ENCODE measurements at regions not wholly inside any gene's neighbourhood (a gene's known extent, or its start where the extent isn't known, plus 50 kb on each side); places are given as distances from the start of the nearest gene placed in this dataset.
A peak's percentile ranks its signal among the peaks of the same experiment; 100 is the strongest.

DNA sequence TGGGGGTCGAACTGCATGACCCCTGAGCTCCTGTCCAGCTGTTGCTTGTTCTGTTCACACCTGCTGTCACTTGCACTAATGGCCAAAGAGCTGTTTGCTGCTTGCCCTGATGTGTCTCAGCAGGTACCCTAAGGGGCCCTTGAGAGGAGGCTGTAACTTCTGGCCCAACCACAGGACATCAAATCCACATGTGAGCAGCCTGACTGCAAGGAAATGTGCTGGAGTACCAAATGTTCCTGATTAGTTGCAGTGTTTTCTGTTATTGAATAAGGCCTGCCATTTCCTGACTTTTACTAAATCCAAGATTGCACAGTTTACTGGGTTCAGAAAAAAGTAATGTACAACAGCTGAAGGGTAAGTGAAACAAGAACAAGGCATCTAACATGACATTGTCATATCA is 91.7 kb upstream of the IL6 start:
- Histone ChIP-seq H3K56ac (ENCODE audit: low read length) (no peak overlapping the region), H3K4me2 (ENCODE audit: low read length) (no peak overlapping the region), H2BK5ac (ENCODE audit: low read length) (no peak overlapping the region), H3K18ac (ENCODE audit: low read length) (no peak overlapping the region), H4K5ac (ENCODE audit: low read length) (no peak overlapping the region), H3K79me2 (ENCODE audit: control insufficient read depth, insufficient read depth, low read length) (no peaks in the 10 kb centered on the region), H4K8ac (ENCODE audit: low read depth, low read length) (no peak overlapping the region), H3K27ac (ENCODE audit: low read depth, low read length) (no peak overlapping the region), H3K4ac (ENCODE audit: low read depth, low read length) (no peak overlapping the region), H3K27me3 (ENCODE audit: insufficient read depth, low read length, poor library complexity) (no peaks in the 10 kb centered on the region), H3K9ac (ENCODE audit: low read length) (no peak overlapping the region), H3K23ac (ENCODE audit: low read length) (no peak overlapping the region), H3K4me3 (ENCODE audit: low read length) (no peak overlapping the region), H3K36me3 (ENCODE audit: control insufficient read depth, insufficient read depth, low read length) (no peaks in the 10 kb centered on the region), H2AK5ac (ENCODE audit: low read length) (no peak overlapping the region), H2BK120ac (ENCODE audit: low read depth, low read length) (no peak overlapping the region), H3K79me1 (ENCODE audit: low read length) (no peaks in the 10 kb centered on the region), H2BK15ac (replicated peaks; ENCODE audit: low read depth) (no peak overlapping the region), H3K4me1 (ENCODE audit: control insufficient read depth, low read depth, low read length) (no peaks in the 10 kb centered on the region)
- WGBS (ENCODE audit: extremely low coverage, insufficient coverage, low lambda C conversion rate), result no CpG with 5 or more reads among the region's 1 CpG
- no peak for DNase-seq

DNA sequence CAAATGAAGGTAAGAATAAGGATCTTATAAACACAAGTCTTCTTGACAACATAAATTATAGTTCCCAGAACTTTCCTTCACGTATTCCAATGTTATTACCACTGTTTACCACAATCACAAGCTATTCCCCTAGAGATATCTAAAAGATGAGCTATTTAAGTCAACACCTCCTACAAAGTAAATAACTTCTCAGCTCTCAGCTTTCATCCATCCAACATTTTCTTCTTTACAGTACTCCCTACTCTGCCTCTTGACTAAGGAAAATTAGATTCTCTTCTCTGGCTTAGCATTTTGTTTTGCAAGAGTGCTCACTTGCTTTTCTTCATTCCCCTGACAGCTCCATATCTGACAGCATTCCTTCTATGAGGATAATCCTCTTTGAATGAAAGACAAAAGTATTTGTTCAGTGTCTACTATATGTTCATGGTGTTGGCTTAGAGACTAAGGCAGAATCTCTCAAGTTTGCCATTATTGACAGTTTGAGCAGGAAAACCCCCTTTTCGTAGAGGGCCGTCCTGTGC is 93.0 kb upstream of the IL6 start:
- H2BK5ac ChIP-seq (ENCODE audit: low read length), result no peak overlapping the region
- no peak overlapping the region for H3K4me2 ChIP-seq (ENCODE audit: low read length)
- H3K79me1 ChIP-seq (ENCODE audit: low read length), result no peaks in the 10 kb centered on the region
- H3K4ac ChIP-seq (ENCODE audit: low read depth, low read length), result no peak overlapping the region
- H3K4me3 ChIP-seq (ENCODE audit: low read length), result no peak overlapping the region
- H3K4me1 ChIP-seq (ENCODE audit: control insufficient read depth, low read depth, low read length), result peaks cover 4% of the 10 kb centered on the region
- no peak overlapping the region for H2BK120ac ChIP-seq (ENCODE audit: low read depth, low read length)
- DNase-seq, result no peak
- no peak overlapping the region for H2AK5ac ChIP-seq (ENCODE audit: low read length)
- H3K36me3 ChIP-seq (ENCODE audit: control insufficient read depth, insufficient read depth, low read length), result no peaks in the 10 kb centered on the region
- H3K18ac ChIP-seq (ENCODE audit: low read length), result no peak overlapping the region
- no peaks in the 10 kb centered on the region for H3K27me3 ChIP-seq (ENCODE audit: insufficient read depth, low read length, poor library complexity)
- H3K79me2 ChIP-seq (ENCODE audit: control insufficient read depth, insufficient read depth, low read length), result no peaks in the 10 kb centered on the region
- no peak overlapping the region for H2BK15ac ChIP-seq (replicated peaks; ENCODE audit: low read depth)
- H4K5ac ChIP-seq (ENCODE audit: low read length), result no peak overlapping the region
- no peak overlapping the region for H3K9ac ChIP-seq (ENCODE audit: low read length)
- H4K8ac ChIP-seq (ENCODE audit: low read depth, low read length), result no peak overlapping the region
- H3K27ac ChIP-seq (ENCODE audit: low read depth, low read length), result no peak overlapping the region
- no peak overlapping the region for H3K23ac ChIP-seq (ENCODE audit: low read length)
- WGBS (ENCODE audit: extremely low coverage, insufficient coverage, low lambda C conversion rate), result no CpG with 5 or more reads among the region's 3 CpGs
- H3K56ac ChIP-seq (ENCODE audit: low read length), result no peak overlapping the region

DNA sequence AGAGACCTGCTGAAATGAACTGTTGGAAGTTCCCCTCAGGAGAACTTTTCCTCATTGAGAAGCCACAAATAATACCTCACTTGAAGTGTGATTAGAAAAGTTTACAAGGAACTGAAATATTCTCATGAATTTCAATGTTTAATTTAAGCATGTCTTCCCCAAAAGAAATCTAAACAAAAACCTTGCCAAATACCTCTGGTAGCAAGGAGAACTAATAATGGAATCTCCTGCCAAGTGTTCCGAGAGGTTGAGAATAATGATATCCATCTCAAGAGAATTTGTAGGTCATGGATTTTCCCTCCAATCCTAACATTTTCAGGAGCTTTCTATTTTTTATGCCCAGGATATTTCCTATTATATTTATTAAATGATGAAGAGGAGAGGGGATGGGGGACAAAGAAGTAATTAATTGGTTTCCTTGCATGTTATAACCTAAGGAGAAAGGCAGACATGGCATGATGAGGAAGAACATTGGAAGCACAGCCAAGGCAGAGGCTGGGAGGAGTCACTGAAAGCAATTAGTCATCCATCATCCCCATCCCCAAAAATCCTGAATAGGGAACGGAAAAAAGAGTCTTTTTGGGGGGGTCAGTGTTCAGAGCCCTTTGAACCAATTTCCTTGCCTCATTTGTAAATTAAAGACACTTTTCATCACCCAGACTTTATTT is 93.6 kb upstream of the IL6 start:
- no peak overlapping the region for H2BK15ac ChIP-seq (replicated peaks; ENCODE audit: low read depth)
- no peaks in the 10 kb centered on the region for H3K79me2 ChIP-seq (ENCODE audit: control insufficient read depth, insufficient read depth, low read length)
- no peak overlapping the region for H3K56ac ChIP-seq (ENCODE audit: low read length)
- no peak overlapping the region for H3K23ac ChIP-seq (ENCODE audit: low read length)
- no peak overlapping the region for H2BK5ac ChIP-seq (ENCODE audit: low read length)
- H4K8ac ChIP-seq (ENCODE audit: low read depth, low read length), result no peak overlapping the region
- no CpG with 5 or more reads among the region's 2 CpGs for WGBS (ENCODE audit: extremely low coverage, insufficient coverage, low lambda C conversion rate)
- H3K27me3 ChIP-seq (ENCODE audit: insufficient read depth, low read length, poor library complexity), result no peaks in the 10 kb centered on the region
- H3K4me3 ChIP-seq (ENCODE audit: low read length), result no peak overlapping the region
- H3K4me2 ChIP-seq (ENCODE audit: low read length), result no peak overlapping the region
- no peak overlapping the region for H3K18ac ChIP-seq (ENCODE audit: low read length)
- no peak overlapping the region for H3K27ac ChIP-seq (ENCODE audit: low read depth, low read length)
- no peaks in the 10 kb centered on the region for H3K79me1 ChIP-seq (ENCODE audit: low read length)
- no peak overlapping the region for H3K9ac ChIP-seq (ENCODE audit: low read length)
- H3K36me3 ChIP-seq (ENCODE audit: control insufficient read depth, insufficient read depth, low read length), result no peaks in the 10 kb centered on the region
- H3K4ac ChIP-seq (ENCODE audit: low read depth, low read length), result no peak overlapping the region
- no peak overlapping the region for H2BK120ac ChIP-seq (ENCODE audit: low read depth, low read length)
- no peak for DNase-seq
- no peak overlapping the region for H2AK5ac ChIP-seq (ENCODE audit: low read length)
- H4K5ac ChIP-seq (ENCODE audit: low read length), result no peak overlapping the region
- peaks cover 4% of the 10 kb centered on the region for H3K4me1 ChIP-seq (ENCODE audit: control insufficient read depth, low read depth, low read length)

DNA sequence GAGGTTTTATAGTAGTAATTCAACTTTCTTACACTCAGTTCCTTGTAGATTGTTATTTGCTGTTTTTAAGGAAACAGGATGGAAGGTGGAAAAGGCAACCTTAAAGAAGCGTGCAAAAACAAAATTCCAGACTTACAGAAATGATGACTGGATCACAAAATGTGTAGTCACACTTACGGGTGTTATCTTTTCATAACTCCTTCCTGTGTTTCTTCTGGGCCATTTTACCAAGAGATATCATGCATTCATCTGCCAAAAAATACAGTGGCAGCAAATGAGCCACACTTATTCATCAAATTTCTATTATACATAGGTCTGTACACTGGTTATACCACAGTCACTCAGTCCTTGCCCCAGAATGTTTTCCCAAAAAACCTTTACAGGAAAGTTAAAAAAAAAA is 94.3 kb upstream of the IL6 start:
- Histone ChIP-seq H3K36me3 (ENCODE audit: control insufficient read depth, insufficient read depth, low read length) (no peaks in the 10 kb centered on the region), H4K8ac (ENCODE audit: low read depth, low read length) (no peak overlapping the region), H2BK15ac (replicated peaks; ENCODE audit: low read depth) (no peak overlapping the region), H3K4me3 (ENCODE audit: low read length) (no peak overlapping the region), H2AK5ac (ENCODE audit: low read length) (no peak overlapping the region), H3K79me2 (ENCODE audit: control insufficient read depth, insufficient read depth, low read length) (no peaks in the 10 kb centered on the region), H2BK120ac (ENCODE audit: low read depth, low read length) (no peak overlapping the region), H3K4me1 (ENCODE audit: control insufficient read depth, low read depth, low read length) (peaks cover 4% of the 10 kb centered on the region), H3K27me3 (ENCODE audit: insufficient read depth, low read length, poor library complexity) (no peaks in the 10 kb centered on the region), H3K18ac (ENCODE audit: low read length) (no peak overlapping the region), H3K56ac (ENCODE audit: low read length) (no peak overlapping the region), H3K79me1 (ENCODE audit: low read length) (no peaks in the 10 kb centered on the region), H3K4me2 (ENCODE audit: low read length) (no peak overlapping the region), H3K27ac (ENCODE audit: low read depth, low read length) (no peak overlapping the region), H3K23ac (ENCODE audit: low read length) (no peak overlapping the region), H2BK5ac (ENCODE audit: low read length) (no peak overlapping the region), H3K9ac (ENCODE audit: low read length) (no peak overlapping the region), H4K5ac (ENCODE audit: low read length) (no peak overlapping the region), H3K4ac (ENCODE audit: low read depth, low read length) (no peak overlapping the region)
- WGBS (ENCODE audit: extremely low coverage, insufficient coverage, low lambda C conversion rate), result no CpG with 5 or more reads among the region's 2 CpGs
- DNase-seq, result no peak

DNA sequence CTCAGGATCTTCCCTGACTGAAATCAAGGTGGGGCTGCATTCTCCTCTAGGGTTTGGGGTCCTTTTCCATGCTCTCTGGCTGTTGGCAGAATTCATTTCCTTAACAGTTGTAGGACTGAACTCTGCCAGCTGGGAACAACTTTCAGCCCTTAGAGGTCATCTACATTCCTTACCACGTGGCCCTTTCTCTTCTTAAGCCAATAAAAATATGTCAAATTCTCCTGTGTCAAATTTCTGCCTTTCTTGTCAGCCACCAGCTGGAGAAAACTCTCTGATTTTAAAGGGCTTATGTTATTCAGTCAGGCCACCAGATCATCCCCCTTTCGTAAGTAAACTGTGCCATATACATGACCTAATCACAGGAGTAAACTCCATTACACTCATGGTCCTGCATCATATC is 95.3 kb upstream of the IL6 start:
- H3K4me3 ChIP-seq (ENCODE audit: low read length), result no peak overlapping the region
- H2AK5ac ChIP-seq (ENCODE audit: low read length), result no peak overlapping the region
- H3K27ac ChIP-seq (ENCODE audit: low read depth, low read length), result no peak overlapping the region
- H3K4ac ChIP-seq (ENCODE audit: low read depth, low read length), result no peak overlapping the region
- no peak overlapping the region for H4K5ac ChIP-seq (ENCODE audit: low read length)
- no peaks in the 10 kb centered on the region for H3K79me1 ChIP-seq (ENCODE audit: low read length)
- H3K27me3 ChIP-seq (ENCODE audit: insufficient read depth, low read length, poor library complexity), result no peaks in the 10 kb centered on the region
- no peak overlapping the region for H3K23ac ChIP-seq (ENCODE audit: low read length)
- H3K56ac ChIP-seq (ENCODE audit: low read length), result no peak overlapping the region
- peak overlapping the region; percentile 34 for H3K18ac ChIP-seq (ENCODE audit: low read length)
- no peak overlapping the region for H2BK120ac ChIP-seq (ENCODE audit: low read depth, low read length)
- DNase-seq, result no peak
- peaks cover 4% of the 10 kb centered on the region for H3K4me1 ChIP-seq (ENCODE audit: control insufficient read depth, low read depth, low read length)
- no peak overlapping the region for H2BK5ac ChIP-seq (ENCODE audit: low read length)
- H3K9ac ChIP-seq (ENCODE audit: low read length), result no peak overlapping the region
- H3K4me2 ChIP-seq (ENCODE audit: low read length), result no peak overlapping the region
- H3K36me3 ChIP-seq (ENCODE audit: control insufficient read depth, insufficient read depth, low read length), result no peaks in the 10 kb centered on the region
- H3K79me2 ChIP-seq (ENCODE audit: control insufficient read depth, insufficient read depth, low read length), result no peaks in the 10 kb centered on the region
- no peak overlapping the region for H4K8ac ChIP-seq (ENCODE audit: low read depth, low read length)
- WGBS (ENCODE audit: extremely low coverage, insufficient coverage, low lambda C conversion rate), result no CpG with 5 or more reads among the region's 2 CpGs
- H2BK15ac ChIP-seq (replicated peaks; ENCODE audit: low read depth), result peak overlapping the region; percentile 46

DNA sequence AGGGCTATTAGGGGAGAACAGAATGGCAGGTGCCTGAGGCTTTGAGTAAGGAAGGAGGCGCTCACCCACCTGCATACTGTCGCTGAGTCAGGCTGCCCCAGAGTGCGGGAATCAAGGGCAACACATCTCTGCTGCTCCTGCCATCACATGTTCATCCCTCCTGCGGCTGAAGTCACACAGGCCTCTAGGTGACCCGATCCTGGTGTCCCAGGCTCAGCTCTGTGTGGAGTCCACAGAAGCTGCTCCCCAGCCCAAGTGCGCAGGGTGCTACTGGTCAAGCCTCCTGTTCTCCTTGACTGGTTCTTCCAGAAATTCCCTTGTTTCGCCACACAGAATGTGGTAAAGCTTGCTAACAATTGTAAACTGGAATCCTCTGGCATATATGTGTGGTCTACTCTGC is 96.9 kb upstream of the IL6 start:
- Histone ChIP-seq H3K36me3 (ENCODE audit: control insufficient read depth, insufficient read depth, low read length) (no peaks in the 10 kb centered on the region), H2BK5ac (ENCODE audit: low read length) (no peak overlapping the region), H4K5ac (ENCODE audit: low read length) (no peak overlapping the region), H2BK120ac (ENCODE audit: low read depth, low read length) (no peak overlapping the region), H3K4me2 (ENCODE audit: low read length) (no peak overlapping the region), H3K23ac (ENCODE audit: low read length) (no peak overlapping the region), H3K56ac (ENCODE audit: low read length) (no peak overlapping the region), H2BK15ac (replicated peaks; ENCODE audit: low read depth) (no peak overlapping the region), H3K79me1 (ENCODE audit: low read length) (no peaks in the 10 kb centered on the region), H3K18ac (ENCODE audit: low read length) (no peak overlapping the region), H3K27me3 (ENCODE audit: insufficient read depth, low read length, poor library complexity) (no peaks in the 10 kb centered on the region), H4K8ac (ENCODE audit: low read depth, low read length) (no peak overlapping the region), H2AK5ac (ENCODE audit: low read length) (no peak overlapping the region), H3K27ac (ENCODE audit: low read depth, low read length) (no peak overlapping the region), H3K4me1 (ENCODE audit: control insufficient read depth, low read depth, low read length) (peaks cover 4% of the 10 kb centered on the region), H3K4ac (ENCODE audit: low read depth, low read length) (no peak overlapping the region), H3K4me3 (ENCODE audit: low read length) (no peak overlapping the region), H3K79me2 (ENCODE audit: control insufficient read depth, insufficient read depth, low read length) (no peaks in the 10 kb centered on the region), H3K9ac (ENCODE audit: low read length) (no peak overlapping the region)
- no CpG with 5 or more reads among the region's 7 CpGs for WGBS (ENCODE audit: extremely low coverage, insufficient coverage, low lambda C conversion rate)
- DNase-seq, result peak; percentile 44
